HEK293T (cell line): ENCODE measurements at regions not wholly inside any gene's neighbourhood (a gene's known extent, or its start where the extent isn't known, plus 50 kb on each side); places are given as distances from the start of the nearest gene placed in this dataset.
"Not testable (repeated sequence)": the region's sequence is repeated elsewhere in the genome, so short reads cannot be mapped to it uniquely, and the experiment has no call there.

ENCODE experiments used
- CTCF ChIA-PET: fragments of 350-600 bp; formaldehyde crosslinking; extraction: SDS; loops from one replicate; lab custom pipeline; 2021; ENCODE audit warnings: antibody characterized with exemption, inconsistent platforms; lab: Yijun Ruan, JAX
- POLR2A ChIA-PET: fragments of 350-600 bp; formaldehyde crosslinking; extraction: SDS; loops from one replicate; lab custom pipeline; 2020; ENCODE audit warnings: antibody characterized with exemption, inconsistent platforms; lab: Yijun Ruan, JAX
- DNase-seq: peaks from one replicate; pipeline ENCODE4 v3.0.0; 2012; ENCODE audit warnings: mixed read lengths; ENCODE audit errors: extremely low spot score
- ARNT ChIP-seq: fragments of 450-650 bp; IDR thresholded peaks from 2 replicates; pipeline ENCODE4 v1.6.1; 2017; ENCODE audit warnings: mild to moderate bottlenecking
- BHLHE40 ChIP-seq: fragments of 450-650 bp; IDR thresholded peaks from 2 replicates; pipeline ENCODE4 v1.6.1; 2016; ENCODE audit warnings: mild to moderate bottlenecking, moderate library complexity, borderline replicate concordance
- CTBP1 ChIP-seq: fragments of 450-650 bp; IDR thresholded peaks from 2 replicates; pipeline ENCODE4 v1.6.1; 2016; ENCODE audit warnings: borderline replicate concordance
- ELF4 ChIP-seq: fragments of 450-650 bp; IDR thresholded peaks from 2 replicates; pipeline ENCODE4 v1.6.1; 2017; ENCODE audit warnings: antibody characterized with exemption
- FOXA1 ChIP-seq: fragments of 450-650 bp; IDR thresholded peaks from 2 replicates; pipeline ENCODE4 v1.6.1; 2016; ENCODE audit warnings: mild to moderate bottlenecking
- FOXK2 ChIP-seq: fragments of 450-650 bp; IDR thresholded peaks from 2 replicates; pipeline ENCODE4 v1.6.1; 2016; ENCODE audit warnings: mild to moderate bottlenecking
- FOXM1 ChIP-seq: fragments of 450-650 bp; IDR thresholded peaks from 2 replicates; pipeline ENCODE4 v1.6.1; 2017; ENCODE audit warnings: mild to moderate bottlenecking, borderline replicate concordance
- HDGF ChIP-seq: fragments of 450-650 bp; IDR thresholded peaks from 2 replicates; pipeline ENCODE4 v1.6.1; 2017; ENCODE audit warnings: antibody characterized with exemption, borderline replicate concordance
- L3MBTL2 ChIP-seq: fragments of 450-650 bp; conservative IDR thresholded peaks from 2 replicates; pipeline ENCODE4 v1.6.1; 2016; ENCODE audit warnings: mild to moderate bottlenecking
- LEF1 ChIP-seq: fragments of 450-650 bp; IDR thresholded peaks from 2 replicates; pipeline ENCODE4 v1.6.1; 2017; ENCODE audit warnings: mild to moderate bottlenecking, borderline replicate concordance
- NFRKB ChIP-seq: fragments of 450-650 bp; IDR thresholded peaks from 2 replicates; pipeline ENCODE4 v1.6.1; 2016; ENCODE audit warnings: mild to moderate bottlenecking, moderate library complexity
- PKNOX1 ChIP-seq: fragments of 450-650 bp; IDR thresholded peaks from 2 replicates; pipeline ENCODE4 v1.6.1; 2016
- SP1 ChIP-seq: fragments of 450-650 bp; IDR thresholded peaks from 2 replicates; pipeline ENCODE4 v1.6.1; 2017
- SUZ12 ChIP-seq: fragments of 450-650 bp; IDR thresholded peaks from 2 replicates; pipeline ENCODE4 v1.6.1; 2016; ENCODE audit warnings: mild to moderate bottlenecking
- TARDBP ChIP-seq: fragments of 450-650 bp; IDR thresholded peaks from 2 replicates; pipeline ENCODE4 v1.6.1; 2016
- ZNF384 ChIP-seq: fragments of 450-650 bp; IDR thresholded peaks from 2 replicates; pipeline ENCODE4 v1.6.1; 2016

GRCh38 chr2:16726577-16726976, 60.9 kb upstream of the CYRIA start:
- POLR2A ChIA-PET, result no interaction called here
- CTCF ChIA-PET, result no interaction called here

GRCh38 chr2:16726147-16726546, 60.5 kb upstream of the CYRIA start:
- ChIA-PET POLR2A (no interaction called here), CTCF (no interaction called here)
- DNase-seq, result no peak
- TF ChIP-seq FOXA1 (no peak), LEF1 (no peak), HDGF (no peak), SUZ12 (no peak), SP1 (no peak), ELF4 (no peak), ZNF384 (no peak), BHLHE40 (no peak)

More at GRCh38 chr2:16726577-16726976, 60.9 kb upstream of the CYRIA start:
- TF ChIP-seq CTBP1 (no peak), FOXK2 (no peak), LEF1 (no peak), ARNT (no peak), FOXM1 (no peak), TARDBP (no peak), HDGF (no peak), SP1 (no peak), BHLHE40 (no peak), FOXA1 (no peak), NFRKB (no peak), PKNOX1 (no peak), ELF4 (no peak), L3MBTL2 (no peak), ZNF384 (no peak), SUZ12 (no peak)
- DNase-seq, result no peak

GRCh38 chr2:16725549-16725948, 59.9 kb upstream of the CYRIA start:
- POLR2A ChIA-PET, result no interaction called here
- DNase-seq, result no peak
- CTCF ChIA-PET, result no interaction called here
- TF ChIP-seq CTBP1 (no peak), ELF4 (no peak), TARDBP (no peak), LEF1 (no peak), FOXA1 (no peak), PKNOX1 (no peak), SP1 (no peak), L3MBTL2 (no peak), FOXM1 (no peak), NFRKB (no peak), ZNF384 (no peak), ARNT (no peak), BHLHE40 (no peak), HDGF (no peak), FOXK2 (no peak), SUZ12 (no peak)

GRCh38 chr2:16722677-16723076, 57.0 kb upstream of the CYRIA start:
- CTCF ChIA-PET, result no interaction called here

GRCh38 chr2:16722126-16722525, 56.5 kb upstream of the CYRIA start:
- no peak for DNase-seq
- CTCF ChIA-PET, result interaction anchor here (0.7 kb wide), 1 partner anchor 1984 kb away, joined by 3 read pairs; no protein-coding TSS in a partner anchor
- POLR2A ChIA-PET, result no interaction called here
- no peak for TF ChIP-seq FOXM1

More at GRCh38 chr2:16722677-16723076, 57.0 kb upstream of the CYRIA start:
- TF ChIP-seq ELF4, result no peak
- TF ChIP-seq FOXK2, result no peak
- TF ChIP-seq PKNOX1, result no peak
- TF ChIP-seq HDGF, result no peak
- no peak for TF ChIP-seq SP1
- TF ChIP-seq SUZ12, result no peak
- no peak for TF ChIP-seq LEF1
- TF ChIP-seq ZNF384, result no peak
- no peak for TF ChIP-seq FOXA1
- TF ChIP-seq FOXM1, result no peak
- TF ChIP-seq TARDBP, result no peak
- no peak for DNase-seq
- POLR2A ChIA-PET, result no interaction called here

- POLR2A ChIA-PET, DNase-seq: not testable (repeated sequence)
- CTCF ChIA-PET, result interaction anchor here (0.7 kb wide), 1 partner anchor 1984 kb away, joined by 3 read pairs; no protein-coding TSS in a partner anchor
Observed at GRCh38 chr2:16721529-16721928, 55.9 kb upstream of the CYRIA start.

GRCh38 chr2:16720737-16721136, 55.1 kb upstream of the CYRIA start:
- DNase-seq, POLR2A ChIA-PET, CTCF ChIA-PET: not testable (repeated sequence)
